RWPE1 (cell line): ENCODE measurements at regions not wholly inside any gene's neighbourhood (a gene's known extent, or its start where the extent isn't known, plus 50 kb on each side); places are given as distances from the start of the nearest gene placed in this dataset.
"Not testable (repeated sequence)": the region's sequence is repeated elsewhere in the genome, so short reads cannot be mapped to it uniquely, and the experiment has no call there.

Experiments
- CTCF ChIA-PET: fragments of 350-600 bp; sonication (Branson Sonifier 250); formaldehyde crosslinking; extraction: SDS; loops from one replicate; lab custom pipeline; 2021; lab: Yijun Ruan, JAX
- POLR2A ChIA-PET: fragments of 400-600 bp; formaldehyde crosslinking; extraction: SDS; loops from one replicate; lab custom pipeline; 2020; ENCODE audit warnings: antibody characterized with exemption; ENCODE audit not compliant: low non-redundant PET; lab: Yijun Ruan, JAX
- DNase-seq: peaks from one replicate; pipeline ENCODE4 v3.0.0; 2012; ENCODE audit warnings: low spot score
- H3K27ac ChIP-seq: fragments of 450-650 bp; 2 replicates; pipeline ENCODE4 v1.5.1; 2017
- CTCF ChIP-seq: fragments of 450-650 bp; conservative IDR thresholded peaks from 2 replicates; pipeline ENCODE4 v1.5.1; 2017; ENCODE audit warnings: low read depth, mild to moderate bottlenecking

GRCh38 chr20:29741894-29742698, 1515.4 kb upstream of the DEFB115 start:
- no peak for TF ChIP-seq CTCF
- CTCF ChIA-PET: no interaction called here
- POLR2A ChIA-PET: no interaction called here
- no peak overlapping the region for H3K27ac ChIP-seq
- DNase-seq: no peak

- ChIA-PET CTCF (no interaction called here), POLR2A (no interaction called here)
- no peak for TF ChIP-seq CTCF
- DNase-seq: no peak
- no peak overlapping the region for H3K27ac ChIP-seq
Measured at GRCh38 chr20:29742699-29743100, 1514.8 kb upstream of the DEFB115 start.

- H3K27ac ChIP-seq: no peak overlapping the region
- ChIA-PET POLR2A (no interaction called here), CTCF (no interaction called here)
- DNase-seq: no peak
- no peak for TF ChIP-seq CTCF
Measured at GRCh38 chr20:29743101-29743931, 1514.1 kb upstream of the DEFB115 start.

GRCh38 chr20:29744071-29744470, 1513.4 kb upstream of the DEFB115 start:
- H3K27ac ChIP-seq: no peak overlapping the region

GRCh38 chr20:29745534-29746245, 1511.8 kb upstream of the DEFB115 start:
- CTCF ChIA-PET, POLR2A ChIA-PET, H3K27ac ChIP-seq, DNase-seq: not testable (repeated sequence)

More at GRCh38 chr20:29744071-29744470, 1513.4 kb upstream of the DEFB115 start:
- CTCF ChIA-PET: no interaction called here
- no peak for TF ChIP-seq CTCF
- DNase-seq: no peak
- POLR2A ChIA-PET: no interaction called here

- ChIA-PET CTCF (no interaction called here), POLR2A (no interaction called here)
- no peak for DNase-seq
- H3K27ac ChIP-seq: no peak overlapping the region
- TF ChIP-seq CTCF: no peak
Measured at GRCh38 chr20:29750268-29750899, 1507.1 kb upstream of the DEFB115 start.

GRCh38 chr20:29752644-29753425, 1504.6 kb upstream of the DEFB115 start:
- CTCF ChIA-PET, H3K27ac ChIP-seq, DNase-seq, POLR2A ChIA-PET: not testable (repeated sequence)

GRCh38 chr20:29753426-29753746, 1504.1 kb upstream of the DEFB115 start:
- CTCF ChIA-PET, DNase-seq, POLR2A ChIA-PET, H3K27ac ChIP-seq: not testable (repeated sequence)

- DNase-seq, POLR2A ChIA-PET, H3K27ac ChIP-seq, CTCF ChIA-PET: not testable (repeated sequence)
Measured at GRCh38 chr20:29753879-29754278, 1503.6 kb upstream of the DEFB115 start.
